ENCODE measurements at regions not wholly inside any gene's neighbourhood (a gene's known extent, or its start where the extent isn't known, plus 50 kb on each side); places are given as distances from the start of the nearest gene placed in this dataset.
"Not testable (repeated sequence)": the region's sequence is repeated elsewhere in the genome, so short reads cannot be mapped to it uniquely, and the experiment has no call there.

DNA sequence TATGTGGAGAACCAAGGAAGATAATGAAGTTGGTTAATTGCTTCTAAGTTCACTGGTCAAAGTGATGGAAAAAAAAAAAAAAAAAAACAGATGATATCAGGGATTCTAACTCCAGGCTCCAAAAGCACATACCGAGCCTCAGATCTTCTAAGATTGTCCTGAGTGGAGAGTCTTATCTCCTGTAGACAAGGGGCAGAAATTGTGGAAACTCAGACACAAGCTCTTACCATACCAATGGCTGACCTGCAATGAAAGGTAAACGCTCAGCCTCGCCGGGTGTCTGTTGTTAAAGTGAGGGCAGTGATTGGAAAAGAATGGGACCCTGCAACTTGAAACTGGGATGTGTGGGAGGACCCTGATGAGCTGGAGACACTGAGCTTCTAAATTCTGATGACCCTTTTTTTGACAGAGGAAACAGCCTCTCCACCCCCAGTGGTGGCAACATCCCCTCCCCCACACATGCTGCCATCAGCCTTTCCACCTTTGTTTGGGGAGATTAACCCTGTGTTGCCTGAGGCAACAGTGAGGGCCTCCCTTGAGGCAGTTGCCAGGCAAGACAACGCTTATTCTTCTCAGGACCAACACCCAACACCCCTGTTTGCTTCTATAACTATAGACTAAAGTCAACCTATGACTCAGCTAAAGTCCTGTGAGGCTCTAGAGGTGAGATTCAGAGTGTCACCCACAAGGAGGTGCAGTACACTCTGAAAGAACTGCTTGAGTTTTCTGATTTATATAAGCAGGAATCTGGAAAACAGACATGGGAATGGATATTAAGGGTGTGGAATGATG lies 154.0 kb downstream of the THBS2 start:
- FAIRE-seq: no peak

GRCh38 chr6:169098651-169099050 lies 155.0 kb downstream of the THBS2 start:
- not testable (repeated sequence) for FAIRE-seq

DNA sequence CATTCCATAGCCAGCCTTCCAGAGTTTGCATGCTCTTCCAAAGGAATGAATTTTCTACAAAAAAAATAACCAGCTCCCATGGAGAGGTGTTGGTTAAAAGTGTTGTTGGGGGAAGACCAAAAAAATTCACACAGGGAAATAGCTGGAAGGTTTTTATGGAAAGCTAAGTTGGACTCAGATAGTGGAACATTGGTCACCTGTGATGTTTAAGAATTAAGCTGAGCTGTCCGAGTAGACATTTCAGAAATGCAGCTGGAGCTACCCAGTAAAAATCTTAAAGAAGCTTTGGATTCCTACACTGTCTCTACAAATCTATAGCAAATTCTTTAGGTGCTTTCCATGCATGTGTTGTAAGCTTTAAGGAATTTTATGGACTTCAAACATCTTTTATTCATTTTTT lies 155.5 kb downstream of the THBS2 start:
- FAIRE-seq: no peak

- FAIRE-seq: no peak
Observed at GRCh38 chr6:169097381-169097959, 156.2 kb downstream of the THBS2 start.

DNA sequence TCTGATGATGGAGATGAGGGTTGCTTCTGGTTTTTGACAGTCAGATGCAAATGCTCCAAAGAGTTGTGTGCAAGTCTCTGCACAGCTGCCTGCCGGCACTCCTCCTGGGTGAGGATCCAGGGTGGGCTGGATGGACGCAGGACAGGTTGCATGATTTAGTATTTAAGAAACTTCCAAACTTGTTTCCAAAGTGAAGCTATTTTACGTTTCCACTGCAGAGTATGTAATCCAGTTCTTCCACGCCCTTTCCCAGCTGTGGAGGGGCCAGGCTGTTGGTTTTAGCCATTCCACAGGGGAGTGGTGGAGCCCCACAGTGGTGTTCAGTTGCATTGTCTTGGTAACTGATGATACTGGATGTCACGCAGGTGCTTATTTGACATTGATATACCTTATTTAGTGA lies 157.3 kb downstream of the THBS2 start:
- no peak for FAIRE-seq

DNA sequence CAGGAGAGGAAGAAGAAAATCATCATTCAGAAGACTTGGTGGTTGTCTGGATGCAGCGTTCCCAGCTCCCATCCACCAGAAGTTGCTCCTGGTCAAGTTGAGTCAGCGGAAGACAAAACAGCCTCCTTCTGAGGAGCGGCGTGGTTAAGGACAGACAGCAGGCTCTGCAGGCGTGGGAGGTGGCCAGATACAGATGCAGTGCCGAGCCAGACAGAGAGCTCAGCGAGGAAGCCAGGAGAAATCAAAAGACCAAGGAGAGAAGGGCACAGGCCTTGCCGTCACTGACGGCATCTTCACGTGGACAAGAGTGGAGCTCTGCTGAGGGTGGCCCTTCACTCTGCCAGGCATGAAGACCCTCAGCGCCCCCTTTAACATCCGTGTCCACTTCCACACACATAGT lies 158.5 kb downstream of the THBS2 start:
- no peak for FAIRE-seq

DNA sequence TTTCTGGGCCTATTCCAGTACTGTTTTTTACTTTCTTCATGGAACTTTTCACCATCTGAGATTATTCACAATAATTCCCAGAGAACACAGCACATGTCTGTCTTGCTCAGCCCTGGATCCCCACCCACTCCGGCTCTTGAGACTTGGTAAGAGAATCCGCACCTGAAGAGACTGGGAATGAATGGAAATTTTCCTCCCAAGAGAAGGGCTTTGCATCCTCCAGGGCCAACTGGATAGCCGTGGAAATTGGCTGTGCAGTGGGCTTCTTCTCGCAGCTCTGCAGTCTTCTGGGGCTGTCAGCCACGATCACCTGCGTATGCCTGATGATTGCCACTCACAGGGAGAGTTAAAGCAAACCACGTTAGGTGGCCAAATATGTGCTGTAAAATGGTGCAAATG lies 159.1 kb downstream of the THBS2 start:
- no peak for FAIRE-seq

- no peak for FAIRE-seq
Observed at GRCh38 chr6:169093770-169094551, 159.7 kb downstream of the THBS2 start.

GRCh38 chr6:169093066-169093723 lies 160.5 kb downstream of the THBS2 start:
- no peak for FAIRE-seq

DNA sequence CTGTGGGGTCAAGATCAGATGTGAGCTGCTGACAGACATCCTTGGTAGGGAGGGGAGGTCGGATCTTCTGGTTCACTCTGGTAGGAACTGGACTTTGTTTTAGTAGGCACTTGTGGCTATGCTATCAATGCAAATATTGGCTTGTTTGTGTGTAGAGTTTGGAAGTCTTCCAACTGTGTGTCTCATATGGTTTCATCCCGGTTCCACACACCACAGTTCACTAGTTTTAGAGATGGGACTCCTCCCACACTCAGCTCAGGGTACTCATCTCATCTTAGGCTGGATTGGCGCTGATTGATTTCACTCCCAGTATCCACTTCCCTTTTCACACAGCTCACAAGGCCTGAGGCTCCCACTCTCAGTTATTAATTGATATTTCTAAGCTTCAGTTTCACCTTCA lies 161.3 kb downstream of the THBS2 start:
- FAIRE-seq: no peak

DNA sequence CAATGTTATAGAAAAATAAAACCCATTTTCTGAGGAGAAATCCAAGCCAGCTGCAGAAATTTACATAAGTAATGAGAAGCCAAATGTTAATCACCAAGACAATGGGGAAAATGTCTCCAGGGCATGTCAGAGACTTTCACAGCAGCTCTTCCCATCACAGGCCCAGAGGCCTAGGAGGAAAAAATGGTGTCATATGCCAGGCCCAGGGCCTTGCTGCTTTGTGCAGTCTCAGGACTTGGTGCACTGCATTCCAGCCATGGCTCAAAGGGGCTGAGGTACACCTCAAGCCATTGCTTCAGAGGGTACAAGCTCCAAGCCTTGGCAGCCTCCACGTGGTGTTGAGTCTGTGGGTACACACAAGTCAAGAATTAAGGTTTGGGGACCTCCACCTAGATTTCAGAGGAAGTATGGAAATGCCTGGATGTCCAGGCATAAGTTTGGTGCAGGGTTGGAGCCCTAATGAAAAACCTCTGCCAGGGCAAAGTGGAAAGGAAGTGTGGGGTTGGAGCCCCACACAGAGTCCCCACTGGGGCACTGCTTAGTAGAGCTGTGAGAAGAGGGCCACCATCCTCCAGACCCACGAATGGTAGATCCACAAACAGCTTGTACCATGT lies 163.0 kb downstream of the THBS2 start:
- FAIRE-seq: not testable (repeated sequence)

- no peak for FAIRE-seq
Observed at GRCh38 chr6:169088762-169089161, 164.9 kb downstream of the THBS2 start.

GRCh38 chr6:169087443-169088041 lies 166.1 kb downstream of the THBS2 start:
- no peak for FAIRE-seq

GRCh38 chr6:169086616-169087015 lies 167.0 kb downstream of the THBS2 start:
- not testable (repeated sequence) for FAIRE-seq

DNA sequence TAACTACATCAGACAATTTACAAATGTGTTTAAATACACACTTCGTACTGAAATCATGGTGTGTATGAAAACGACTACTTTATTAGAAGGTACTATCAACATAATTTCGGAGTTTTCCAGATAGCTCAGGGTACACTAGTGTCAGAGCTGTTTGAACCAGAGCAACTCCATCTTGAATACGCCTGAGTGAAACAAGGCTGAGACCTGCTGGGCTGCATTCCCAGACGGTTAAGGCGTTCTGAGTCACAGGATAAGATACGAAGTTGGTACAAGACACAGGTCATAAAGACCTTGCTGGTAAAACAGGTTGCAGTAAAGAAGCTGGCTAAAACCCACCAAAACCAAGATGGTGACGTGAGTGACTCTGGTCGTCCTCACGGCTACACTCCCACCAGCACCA lies 167.6 kb downstream of the THBS2 start:
- no peak for FAIRE-seq

DNA sequence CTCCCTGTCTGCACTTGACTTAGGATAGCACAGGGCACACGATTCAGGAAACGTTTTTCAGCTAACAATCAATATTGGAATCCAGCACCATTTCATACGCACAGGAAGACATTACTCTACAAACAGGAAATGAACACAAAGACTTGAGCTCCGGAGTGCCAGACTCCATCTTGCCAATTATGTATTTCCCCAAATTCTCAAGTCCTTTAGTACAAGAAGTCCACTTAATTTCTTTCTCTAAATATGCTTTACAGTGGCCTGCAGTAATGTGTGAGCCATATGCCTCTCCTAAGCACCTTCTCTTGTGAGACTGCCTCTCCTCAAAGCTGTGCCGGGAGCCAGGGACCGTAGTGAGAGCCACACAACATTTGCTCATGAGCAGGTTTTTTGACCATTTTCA lies 168.2 kb downstream of the THBS2 start:
- FAIRE-seq: no peak

DNA sequence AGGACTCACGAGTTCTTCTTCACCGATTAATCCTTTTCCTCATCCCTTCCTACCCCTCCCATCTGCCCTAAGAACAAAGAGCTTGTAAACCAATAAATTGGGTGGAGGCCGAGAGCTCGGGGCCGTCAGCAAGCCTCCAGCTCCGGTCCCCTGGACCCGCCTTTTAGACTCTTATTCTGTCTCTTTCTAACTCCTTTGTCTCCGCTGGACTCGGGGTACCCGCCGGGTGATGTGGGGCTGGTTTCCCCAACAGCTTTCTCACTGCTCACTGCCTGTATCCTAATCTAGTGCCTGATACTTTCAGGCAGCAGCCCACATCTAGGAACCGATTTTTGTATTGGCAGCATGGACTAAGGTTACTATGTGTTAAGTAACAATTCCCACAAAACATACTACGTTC lies 169.1 kb downstream of the THBS2 start:
- FAIRE-seq: not testable (repeated sequence)

DNA sequence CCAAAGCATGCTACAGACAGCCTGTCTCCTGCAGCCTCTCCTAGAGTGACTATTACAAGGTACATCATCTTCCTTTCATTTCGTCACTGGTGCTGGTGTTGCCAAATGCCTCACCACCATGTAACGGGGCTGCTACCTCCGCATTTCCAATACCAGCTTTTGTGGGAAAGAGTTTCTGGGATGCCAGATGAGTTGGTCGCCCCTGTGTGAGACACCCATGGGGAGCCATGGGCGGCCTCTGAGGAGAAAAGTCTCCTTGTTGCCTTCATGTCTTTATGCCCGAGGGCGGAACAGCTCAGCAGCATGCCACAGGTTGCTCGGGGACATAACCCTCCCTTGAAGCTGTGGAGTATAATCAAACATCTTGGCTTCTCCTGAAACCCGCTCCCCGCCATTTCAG lies 169.6 kb downstream of the THBS2 start:
- FAIRE-seq: no peak

DNA sequence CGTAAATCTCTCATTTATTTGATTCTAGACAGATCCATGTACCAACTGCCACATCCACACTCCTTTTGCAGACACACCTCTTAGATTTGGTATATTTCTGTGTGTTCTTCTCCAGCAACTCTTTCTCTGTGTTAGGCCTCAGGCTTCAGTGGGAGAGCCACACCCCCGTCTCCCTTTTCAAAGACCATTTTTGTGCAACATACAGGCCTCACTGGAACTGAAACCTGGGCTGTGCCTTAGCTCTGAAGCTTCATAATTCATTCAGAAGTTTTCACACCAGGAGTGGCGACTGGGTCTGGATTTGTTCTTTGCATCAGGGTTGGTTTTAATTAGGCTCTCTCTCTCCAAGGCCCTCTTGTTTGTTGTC lies 170.2 kb downstream of the THBS2 start:
- no peak for FAIRE-seq

- no peak for FAIRE-seq
Observed at GRCh38 chr6:169082817-169083507, 170.7 kb downstream of the THBS2 start.

- no peak for FAIRE-seq
Observed at GRCh38 chr6:169082093-169082492, 171.6 kb downstream of the THBS2 start.

DNA sequence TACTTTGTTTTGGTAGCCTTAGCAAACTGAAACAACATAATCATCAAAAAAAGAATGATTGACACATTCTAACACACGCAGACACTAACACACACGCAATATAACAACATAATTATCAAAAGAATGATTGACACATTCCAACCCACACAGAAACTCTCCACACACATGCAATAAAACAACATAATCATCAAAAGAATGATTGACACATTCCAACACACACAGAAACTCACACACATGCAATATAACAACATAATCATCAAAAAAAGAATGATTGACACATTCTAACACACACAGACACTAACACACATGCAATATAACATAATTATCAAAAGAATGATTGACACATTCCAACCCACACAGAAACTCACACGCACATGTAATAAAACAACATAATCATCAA lies 172.4 kb downstream of the THBS2 start:
- no peak for FAIRE-seq

Data from islet of Langerhans (tissue), 1 donor.